K562 (cell line): ENCODE measurements at regions not wholly inside any gene's neighbourhood (a gene's known extent, or its start where the extent isn't known, plus 50 kb on each side); places are given as distances from the start of the nearest gene placed in this dataset.

Source experiments
- ATAC-seq: fragments of 200-7000 bp; cut with Tn5 transposase; 3 replicates; pipeline ENCODE4 v1.9.1; 2020; ENCODE audit warnings: moderate library complexity
- BruUV-seq: library from RNA; stranded (reverse); fragments of 400-500 nt; replicated peaks from 2 replicates; lab custom pipeline; 2021; lab: Mats Ljungman, UMichigan
- CTCF ChIA-PET: fragments of 300-600 bp; formaldehyde crosslinking; extraction: SDS; loops from one replicate; lab custom pipeline; 2021; ENCODE audit warnings: low intra/inter-chr PET ratio; lab: Yijun Ruan, JAX
- POLR2A ChIA-PET: fragments of 300-600, 350-650 bp; sonication (Branson Sonifier 250); formaldehyde crosslinking; extraction: SDS; loops from one replicate; lab custom pipeline; 2021; ENCODE audit warnings: antibody characterized with exemption, inconsistent platforms; lab: Yijun Ruan, JAX
- DNase-seq, 4 experiments: peaks; one replicate each; pipeline versions ENCODE4 v3.0.0 to v3.0.0-alpha.2; 2011 to 2018; ENCODE audit warnings: low spot score in 3 of 4, mixed read lengths in 3 of 4; ENCODE audit errors: extremely low read depth in 1 of 4
- FAIRE-seq: peaks from 2 replicates; lab custom pipeline; 2011; peaks lifted over from hg19 to GRCh38; lab: Jason Lieb, UNC
- H2AFZ ChIP-seq: 2 replicates; pipeline ENCODE4 v1.6.0; 2011; ENCODE audit warnings: low read depth, low read length, control low read depth, inconsistent platforms
- H3K27ac ChIP-seq: fragments of 200-600 bp; 3 replicates; pipeline ENCODE4 v1.8.0; 2011; ENCODE audit warnings: low read depth, mild to moderate bottlenecking, control low read depth, inconsistent platforms, low read length, moderate library complexity, mixed read lengths; ENCODE audit errors: extremely low read depth
- H3K27me3 ChIP-seq, 2 experiments: fragments of 300-600 bp in 1 of 2; 2 replicates in 1 of 2; 3 replicates in 1 of 2; pipeline versions ENCODE4 v1.6.0 to v1.8.0; 2011; ENCODE audit warnings: inconsistent platforms in 2 of 2, low read length in 2 of 2, mild to moderate bottlenecking in 1 of 2, mixed read lengths in 1 of 2, moderate library complexity in 1 of 2; ENCODE audit not compliant: control insufficient read depth in 2 of 2, insufficient read depth in 2 of 2
- H3K36me3 ChIP-seq: fragments of 300-600 bp; 3 replicates; pipeline ENCODE4 v1.8.0; 2011; ENCODE audit warnings: mild to moderate bottlenecking, low read length, inconsistent platforms; ENCODE audit not compliant: control insufficient read depth, insufficient read depth
- H3K4me1 ChIP-seq, 2 experiments: fragments of 200-600 bp in 1 of 2; replicated peaks in 1 of 2; 2 replicates in 1 of 2; 3 replicates in 1 of 2; pipeline versions ENCODE4 v1.5.1 to v1.8.0; 2011; ENCODE audit warnings: inconsistent platforms in 2 of 2, low read length in 2 of 2, mild to moderate bottlenecking in 1 of 2, mixed read lengths in 1 of 2, moderate library complexity in 1 of 2; ENCODE audit not compliant: control insufficient read depth in 2 of 2, insufficient read depth in 2 of 2
- H3K4me2 ChIP-seq: 2 replicates; pipeline ENCODE4 v1.6.1; 2011; ENCODE audit warnings: low read length, control low read depth, inconsistent platforms, mixed read lengths; ENCODE audit not compliant: insufficient read depth
- H3K4me3 ChIP-seq: fragments of 200-600 bp; sonication (generic), shearing (Covaris generic); 2 replicates; pipeline ENCODE4 v1.5.1; 2016; ENCODE audit warnings: control low read depth, inconsistent platforms
- H3K79me2 ChIP-seq: fragments of 200-600 bp; 3 replicates; pipeline ENCODE4 v1.8.0; 2011; ENCODE audit warnings: low read length, inconsistent platforms; ENCODE audit not compliant: control insufficient read depth, insufficient read depth
- H3K9ac ChIP-seq, 2 experiments: 2 replicates each; pipeline versions ENCODE4 v1.6.0 to v1.6.1; 2011; ENCODE audit warnings: low read depth in 2 of 2, low read length in 2 of 2, control low read depth in 1 of 2, inconsistent platforms in 1 of 2, mild to moderate bottlenecking in 1 of 2, mixed read lengths in 1 of 2; ENCODE audit not compliant: insufficient read depth in 1 of 2
- H3K9me1 ChIP-seq: one replicate; pipeline ENCODE4 v1.6.0; 2011; ENCODE audit warnings: inconsistent platforms, mild to moderate bottlenecking, low read length, moderate library complexity; ENCODE audit not compliant: control insufficient read depth, insufficient read depth
- H3K9me3 ChIP-seq: replicated peaks from 2 replicates; pipeline ENCODE4 v1.5.1; 2011; ENCODE audit warnings: low read depth, low read length, inconsistent platforms; ENCODE audit not compliant: control insufficient read depth, insufficient read depth
- H4K20me1 ChIP-seq: replicated peaks from 2 replicates; pipeline ENCODE4 v1.6.1; 2011; ENCODE audit warnings: low read length, inconsistent platforms, mixed read lengths; ENCODE audit not compliant: control insufficient read depth, insufficient read depth
- CBX1 ChIP-seq: sonication (generic); IDR thresholded peaks from 2 replicates; pipeline ENCODE4 v1.6.1; 2016; ENCODE audit warnings: antibody characterized with exemption, low read depth, mild to moderate bottlenecking
- NFATC3 ChIP-seq: fragments of 450-650 bp; IDR thresholded peaks from 2 replicates; pipeline ENCODE4 v1.6.1; 2017; ENCODE audit warnings: mild to moderate bottlenecking
- PPARD ChIP-seq: fragments of 250-450 bp; sonication (Bioruptor Pico); IDR thresholded peaks from 2 replicates; pipeline ENCODE4 v1.8.0; 2022; ENCODE audit warnings: inconsistent platforms, mild to moderate bottlenecking, moderate library complexity
- SFPQ ChIP-seq: fragments of 200-400 bp; formaldehyde crosslinking; IDR thresholded peaks from 2 replicates; pipeline ENCODE4 v1.6.1; 2017; ENCODE audit warnings: mild to moderate bottlenecking, low read depth, low read length, moderate library complexity
- WGBS: fragments of 100-300 bp; shearing (Covaris generic); methylation state at CpG from one replicate; pipeline ENCODE4 v1.1.6; 2016; ENCODE audit warnings: low coverage, mixed read lengths; ENCODE audit not compliant: insufficient coverage; ENCODE audit errors: missing lambda C conversion rate; 5-methylcytosine and 5-hydroxymethylcytosine counted together
- in situ Hi-C: fragments of 300-500 bp; cut with MboI; formaldehyde crosslinking; loops from 4 replicates; pipeline ENCODE4 v1.15.0; 2018; ENCODE audit warnings: inconsistent platforms, mixed read lengths
- intact Hi-C: fragments of 100-400 bp; cut with micrococcal nuclease; formaldehyde crosslinking; loops from 2 replicates; pipeline ENCODE4 v1.14.2; 2022

- Histone ChIP-seq H3K27ac (no peak overlapping the region), H3K27me3 (no peaks in the 10 kb centered on the region), H3K79me2 (no peaks in the 10 kb centered on the region), H4K20me1 (no peaks in the 10 kb centered on the region), H3K9me3 (no peaks in the 10 kb centered on the region), H3K36me3 (no peaks in the 10 kb centered on the region), H3K4me2 (no peak overlapping the region), H3K4me1 (no peaks in the 10 kb centered on the region), H3K9ac (no peak overlapping the region), H3K9me1 (no peaks in the 10 kb centered on the region), H2AFZ (no peak overlapping the region), H3K4me3 (no peak overlapping the region)
- intact Hi-C loops = no loop called here
- ChIA-PET POLR2A (no interaction called here), CTCF (no interaction called here)
- 2% methylated on average over 15 of the region's 29 CpGs for WGBS
- in situ Hi-C loops = no loop called here
- no TSS peak for BruUV-seq
- FAIRE-seq (no peak), DNase-seq (no peak), ATAC-seq (no peak)
- TF ChIP-seq CBX1 = no peak
- TF ChIP-seq PPARD (CRISPR knock-in tag) = no peak
- TF ChIP-seq NFATC3 = no peak
- no peak for TF ChIP-seq SFPQ
- TF ChIP-seq, all 486 proteins: peak for 0
These were observed 1506.8 kb upstream of the WWC1 start for GRCh38 chr5:166784545-166785078.
